ENCODE measurements at regions not wholly inside any gene's neighbourhood (a gene's known extent, or its start where the extent isn't known, plus 50 kb on each side); places are given as distances from the start of the nearest gene placed in this dataset.

GRCh38 chr2:162929571-162929970 lies 91.0 kb upstream of the KCNH7 start:
- Histone ChIP-seq H4K20me1 (ENCODE audit: insufficient read depth) (no peaks in the 10 kb centered on the region), H3K4me3 (ENCODE audit: low read length) (no peak overlapping the region), H3K9me3 (ENCODE audit: low read length) (no peaks in the 10 kb centered on the region), H2AFZ (ENCODE audit: low read depth, low read length) (no peak overlapping the region), H3K4me2 (ENCODE audit: low read length) (no peak overlapping the region), H3K27me3 (ENCODE audit: insufficient read depth, low read depth, low read length) (no peaks in the 10 kb centered on the region), H3F3A (ENCODE audit: insufficient read depth, low read length, poor library complexity, severe bottlenecking) (no peaks in the 10 kb centered on the region), H3K9me2 (ENCODE audit: insufficient read depth, low read length) (no peaks in the 10 kb centered on the region), H3K36me3 (ENCODE audit: insufficient read depth, low read length) (no peaks in the 10 kb centered on the region), H3K9ac (ENCODE audit: low read length) (no peak overlapping the region), H3K79me2 (replicated peaks; ENCODE audit: insufficient read depth, low read length) (no peaks in the 10 kb centered on the region), H3K27ac (ENCODE audit: low read length) (no peak overlapping the region)
- no peak for TF ChIP-seq TAF1 (IDR thresholded peaks at IDR 0.05; ENCODE audit: low read depth)
- TF ChIP-seq MXI1 (conservative IDR thresholded peaks at IDR 0.05; ENCODE audit: poor library complexity, severe bottlenecking), result no peak
- no peak for TF ChIP-seq EZH2 (IDR thresholded peaks at IDR 0.05; ENCODE audit: borderline replicate concordance, insufficient read depth, low read length, poor library complexity, severe bottlenecking)
- TF ChIP-seq, protein P1, sequence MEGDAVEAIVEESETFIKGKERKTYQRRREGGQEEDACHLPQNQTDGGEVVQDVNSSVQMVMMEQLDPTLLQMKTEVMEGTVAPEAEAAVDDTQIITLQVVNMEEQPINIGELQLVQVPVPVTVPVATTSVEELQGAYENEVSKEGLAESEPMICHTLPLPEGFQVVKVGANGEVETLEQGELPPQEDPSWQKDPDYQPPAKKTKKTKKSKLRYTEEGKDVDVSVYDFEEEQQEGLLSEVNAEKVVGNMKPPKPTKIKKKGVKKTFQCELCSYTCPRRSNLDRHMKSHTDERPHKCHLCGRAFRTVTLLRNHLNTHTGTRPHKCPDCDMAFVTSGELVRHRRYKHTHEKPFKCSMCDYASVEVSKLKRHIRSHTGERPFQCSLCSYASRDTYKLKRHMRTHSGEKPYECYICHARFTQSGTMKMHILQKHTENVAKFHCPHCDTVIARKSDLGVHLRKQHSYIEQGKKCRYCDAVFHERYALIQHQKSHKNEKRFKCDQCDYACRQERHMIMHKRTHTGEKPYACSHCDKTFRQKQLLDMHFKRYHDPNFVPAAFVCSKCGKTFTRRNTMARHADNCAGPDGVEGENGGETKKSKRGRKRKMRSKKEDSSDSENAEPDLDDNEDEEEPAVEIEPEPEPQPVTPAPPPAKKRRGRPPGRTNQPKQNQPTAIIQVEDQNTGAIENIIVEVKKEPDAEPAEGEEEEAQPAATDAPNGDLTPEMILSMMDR (IDR thresholded peaks at IDR 0.05; ENCODE audit: poor library complexity, severe bottlenecking), result no peak
- TF ChIP-seq REST (IDR thresholded peaks at IDR 0.05; ENCODE audit: borderline replicate concordance), result no peak
- TF ChIP-seq SMC3 (conservative IDR thresholded peaks at IDR 0.05; ENCODE audit: poor library complexity), result no peak
- no peak for TF ChIP-seq RAD21 (conservative IDR thresholded peaks at IDR 0.05)
- no peak for TF ChIP-seq EP300 (conservative IDR thresholded peaks at IDR 0.05; ENCODE audit: poor library complexity, severe bottlenecking)
- no peak for TF ChIP-seq POLR2AphosphoS5 (IDR thresholded peaks at IDR 0.05)

- TF ChIP-seq EZH2 (IDR thresholded peaks at IDR 0.05; ENCODE audit: borderline replicate concordance, insufficient read depth, low read length, poor library complexity, severe bottlenecking), result no peak
- no peak for TF ChIP-seq POLR2AphosphoS5 (IDR thresholded peaks at IDR 0.05)
- no peak for TF ChIP-seq TAF1 (IDR thresholded peaks at IDR 0.05; ENCODE audit: low read depth)
- TF ChIP-seq, protein P1 (IDR thresholded peaks at IDR 0.05; ENCODE audit: poor library complexity, severe bottlenecking), result no peak
- TF ChIP-seq RAD21 (conservative IDR thresholded peaks at IDR 0.05), result no peak
- no peak for TF ChIP-seq MXI1 (conservative IDR thresholded peaks at IDR 0.05; ENCODE audit: poor library complexity, severe bottlenecking)
- TF ChIP-seq EP300 (conservative IDR thresholded peaks at IDR 0.05; ENCODE audit: poor library complexity, severe bottlenecking), result no peak
- no peak for TF ChIP-seq REST (IDR thresholded peaks at IDR 0.05; ENCODE audit: borderline replicate concordance)
- Histone ChIP-seq H4K20me1 (ENCODE audit: insufficient read depth) (no peaks in the 10 kb centered on the region), H2AFZ (ENCODE audit: low read depth, low read length) (no peak overlapping the region), H3K4me2 (ENCODE audit: low read length) (no peak overlapping the region), H3K79me2 (replicated peaks; ENCODE audit: insufficient read depth, low read length) (no peaks in the 10 kb centered on the region), H3K36me3 (ENCODE audit: insufficient read depth, low read length) (no peaks in the 10 kb centered on the region), H3K27me3 (ENCODE audit: insufficient read depth, low read depth, low read length) (no peaks in the 10 kb centered on the region), H3K9me3 (ENCODE audit: low read length) (no peaks in the 10 kb centered on the region), H3K4me3 (ENCODE audit: low read length) (no peak overlapping the region), H3F3A (ENCODE audit: insufficient read depth, low read length, poor library complexity, severe bottlenecking) (no peaks in the 10 kb centered on the region), H3K9me2 (ENCODE audit: insufficient read depth, low read length) (no peaks in the 10 kb centered on the region), H3K9ac (ENCODE audit: low read length) (no peak overlapping the region), H3K27ac (ENCODE audit: low read length) (no peak overlapping the region)
Observed at GRCh38 chr2:162928356-162928755, 89.8 kb upstream of the KCNH7 start.
